Mucosa of descending colon (tissue), 3 donors: ENCODE measurements at regions not wholly inside any gene's neighbourhood (a gene's known extent, or its start where the extent isn't known, plus 50 kb on each side); places are given as distances from the start of the nearest gene placed in this dataset.
"Not testable (repeated sequence)": the region's sequence is repeated elsewhere in the genome, so short reads cannot be mapped to it uniquely, and the experiment has no call there.

Source experiments
- ATAC-seq: fragments of 200-7000 bp; cut with Tn5 transposase; one replicate; pipeline ENCODE4 v1.9.1; 2020; ENCODE audit warnings: mild to moderate bottlenecking, moderate library complexity
- DNase-seq, 3 donors: peaks; one replicate each; pipeline ENCODE4 v3.0.0-alpha.2; 2020
- H3K36me3 ChIP-seq: fragments of 200-600 bp; one replicate; pipeline ENCODE4 v1.8.0; 2021; ENCODE audit warnings: low read depth, mild to moderate bottlenecking
- H3K4me1 ChIP-seq: fragments of 200-600 bp; one replicate; pipeline ENCODE4 v1.8.0; 2021; ENCODE audit warnings: low read depth, mild to moderate bottlenecking
- H3K4me3 ChIP-seq: fragments of 200-600 bp; one replicate; pipeline ENCODE4 v1.8.0; 2021; ENCODE audit warnings: mild to moderate bottlenecking
- H3K9me3 ChIP-seq: fragments of 200-600 bp; one replicate; pipeline ENCODE4 v1.8.0; 2021; ENCODE audit warnings: mild to moderate bottlenecking
- CTCF ChIP-seq: fragments of 200-600 bp; IDR thresholded peaks from one replicate; pipeline ENCODE4 v1.8.0; 2022; ENCODE audit warnings: antibody characterized with exemption, mild to moderate bottlenecking
- intact Hi-C, 2 donors: fragments of 100-400 bp; cut with DNase I in 1 of 2; cut with micrococcal nuclease in 1 of 2; formaldehyde crosslinking; loops; one replicate each; pipeline versions ENCODE4 v1.11.0 to v1.11.1; 2022; cut with DNase I, micrococcal nuclease
- donor health status: DM: no; HTN: no; CAD: no; lungs with moderate emphysema.
- donor health status: DM: no; HTN: no; CAD: no.
- donor health status: DM: no; HTN: yes; CAD: no.

- no peak for TF ChIP-seq CTCF
- H3K36me3 ChIP-seq, result no peaks in the 10 kb centered on the region
- intact Hi-C loops, result loop anchor here in 1 of 2 donors (10.0 kb wide), 1 partner anchor 138 kb away; no protein-coding TSS in a partner anchor
Observed at GRCh38 chr5:15002791-15003190, 131.2 kb upstream of the ANKH start.

GRCh38 chr5:15002173-15002572, 130.6 kb upstream of the ANKH start:
- DNase-seq (no peak), ATAC-seq (no peak)
- intact Hi-C loops, result loop anchor here in 1 of 2 donors (10.0 kb wide), 1 partner anchor 137 kb away; no protein-coding TSS in a partner anchor
- Histone ChIP-seq H3K4me3 (no peak overlapping the region), H3K9me3 (no peaks in the 10 kb centered on the region), H3K36me3 (no peaks in the 10 kb centered on the region), H3K4me1 (no peaks in the 10 kb centered on the region)
- TF ChIP-seq CTCF, result no peak

More at GRCh38 chr5:15002791-15003190, 131.2 kb upstream of the ANKH start:
- H3K9me3 ChIP-seq, result no peaks in the 10 kb centered on the region
- ATAC-seq, result no peak
- peaks cover 2% of the 10 kb centered on the region for H3K4me1 ChIP-seq
- no peak overlapping the region for H3K4me3 ChIP-seq
- no peak for DNase-seq

GRCh38 chr5:15001517-15001916, 129.9 kb upstream of the ANKH start:
- no peaks in the 10 kb centered on the region for H3K9me3 ChIP-seq
- no peak for ATAC-seq

DNA sequence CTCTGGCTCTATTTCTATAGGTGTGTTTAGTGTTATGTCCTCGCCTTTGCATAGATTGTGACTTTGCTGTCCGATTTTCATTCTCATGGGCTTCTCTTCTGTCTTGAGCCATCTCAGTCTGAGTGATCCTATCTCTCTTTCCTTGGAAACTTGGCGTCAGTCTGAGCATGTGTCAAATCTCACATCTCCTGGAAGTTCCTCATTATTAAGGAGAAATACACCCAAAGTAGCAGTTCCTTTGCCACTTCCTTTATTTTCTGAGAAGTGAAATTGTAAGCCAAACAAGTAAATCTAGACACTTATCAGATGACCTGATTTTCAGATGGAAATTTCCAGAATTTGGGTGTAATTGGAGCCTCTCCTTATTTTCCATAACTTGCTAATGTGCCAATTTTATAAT, 126.9 kb upstream of the ANKH start:
- Histone ChIP-seq H3K36me3 (no peaks in the 10 kb centered on the region), H3K4me1 (no peaks in the 10 kb centered on the region), H3K9me3 (no peaks in the 10 kb centered on the region), H3K4me3 (no peak overlapping the region)
- intact Hi-C loops, result no loop called here
- no peak for DNase-seq
- no peak for TF ChIP-seq CTCF
- no peak for ATAC-seq

More at GRCh38 chr5:15001517-15001916, 129.9 kb upstream of the ANKH start:
- no peaks in the 10 kb centered on the region for H3K4me1 ChIP-seq
- TF ChIP-seq CTCF, result no peak
- H3K36me3 ChIP-seq, result no peaks in the 10 kb centered on the region
- no peak overlapping the region for H3K4me3 ChIP-seq
- intact Hi-C loops, result loop anchor here in 1 of 2 donors (10.0 kb wide), 1 partner anchor 137 kb away; no protein-coding TSS in a partner anchor
- DNase-seq, result no peak

DNA sequence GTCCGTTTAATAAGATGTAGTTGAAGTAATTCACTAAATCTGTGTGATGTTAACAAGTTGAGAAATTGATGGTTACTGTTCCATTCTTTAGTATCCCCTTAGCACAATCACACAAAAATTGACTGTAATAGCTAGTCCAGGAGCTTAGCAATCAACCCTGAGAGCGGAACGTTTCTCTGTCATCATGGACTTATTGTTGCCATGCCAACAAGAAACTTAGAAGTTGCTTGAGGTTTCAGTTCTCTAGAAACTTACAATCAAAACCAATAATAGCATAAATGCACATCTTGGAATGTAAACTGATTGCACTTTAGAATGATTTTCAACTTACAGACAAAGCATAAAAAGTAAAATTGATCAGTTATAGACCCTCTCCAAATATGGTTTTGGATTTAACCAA, 125.4 kb upstream of the ANKH start:
- no peaks in the 10 kb centered on the region for H3K4me1 ChIP-seq
- no peak overlapping the region for H3K4me3 ChIP-seq
- intact Hi-C loops, result no loop called here
- no peaks in the 10 kb centered on the region for H3K9me3 ChIP-seq
- no peak for ATAC-seq
- H3K36me3 ChIP-seq, result no peaks in the 10 kb centered on the region
- DNase-seq, result no peak
- no peak for TF ChIP-seq CTCF

DNA sequence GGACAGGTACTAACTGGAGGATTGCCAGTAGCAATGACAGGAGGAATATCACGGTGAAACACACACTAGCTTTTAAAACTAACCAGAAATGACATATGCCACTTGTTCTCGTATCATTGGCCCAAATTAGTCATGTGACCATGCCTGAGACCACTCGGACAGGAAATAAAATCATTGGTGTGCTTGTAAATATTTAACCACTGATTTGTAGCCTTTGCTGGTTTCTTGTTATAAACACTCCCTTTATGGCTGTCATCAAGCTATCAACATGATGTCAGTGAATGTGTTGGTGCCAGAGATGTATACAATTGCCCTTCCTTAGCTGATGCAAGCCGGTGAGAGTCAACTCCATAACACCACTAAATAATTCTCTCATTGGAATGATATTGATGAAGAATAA, 123.7 kb upstream of the ANKH start:
- intact Hi-C loops, result no loop called here
- no peak for TF ChIP-seq CTCF
- H3K36me3 ChIP-seq, result no peaks in the 10 kb centered on the region
- H3K9me3 ChIP-seq, result no peaks in the 10 kb centered on the region
- ATAC-seq (peak; percentile 96), DNase-seq (peak in 1 of 3 donors; percentile 73)
- no peaks in the 10 kb centered on the region for H3K4me1 ChIP-seq
- no peak overlapping the region for H3K4me3 ChIP-seq

DNA sequence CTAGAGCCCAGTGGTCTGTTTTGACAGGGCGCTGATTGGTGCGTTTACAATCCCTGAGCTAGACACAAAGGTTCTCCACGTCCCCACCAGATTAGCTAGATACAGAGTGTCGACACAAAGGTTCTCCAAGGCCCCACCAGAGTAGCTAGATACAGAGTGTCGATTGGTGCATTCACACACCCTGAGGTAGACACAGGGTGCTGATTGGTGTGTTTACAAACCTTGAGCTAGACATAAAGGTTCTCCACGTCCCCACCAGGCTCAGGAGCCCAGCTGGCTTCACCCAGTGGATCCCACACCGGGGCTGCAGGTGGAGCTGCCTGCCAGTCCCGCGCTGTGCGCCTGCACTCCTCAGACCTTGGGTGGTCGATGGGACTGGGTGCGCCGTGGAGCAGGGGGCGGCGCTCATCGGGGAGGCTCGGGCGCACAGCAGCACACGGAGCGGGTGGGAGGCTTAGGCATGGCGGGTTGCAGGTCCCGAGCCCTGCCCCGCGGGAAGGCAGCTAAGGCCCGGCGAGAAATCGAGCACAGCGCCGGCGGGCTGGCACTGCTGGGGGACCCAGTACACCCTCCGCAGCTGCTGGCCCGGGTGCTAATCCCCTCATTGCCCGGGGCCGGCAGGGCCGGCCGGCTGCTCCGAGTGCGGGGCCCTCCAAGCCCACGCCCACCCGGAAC, 122.0 kb upstream of the ANKH start:
- H3K9me3 ChIP-seq, intact Hi-C loops, H3K4me3 ChIP-seq, ATAC-seq, H3K36me3 ChIP-seq, H3K4me1 ChIP-seq: not testable (repeated sequence)
- DNase-seq, result peak in 1 of 3 donors; percentile 38

DNA sequence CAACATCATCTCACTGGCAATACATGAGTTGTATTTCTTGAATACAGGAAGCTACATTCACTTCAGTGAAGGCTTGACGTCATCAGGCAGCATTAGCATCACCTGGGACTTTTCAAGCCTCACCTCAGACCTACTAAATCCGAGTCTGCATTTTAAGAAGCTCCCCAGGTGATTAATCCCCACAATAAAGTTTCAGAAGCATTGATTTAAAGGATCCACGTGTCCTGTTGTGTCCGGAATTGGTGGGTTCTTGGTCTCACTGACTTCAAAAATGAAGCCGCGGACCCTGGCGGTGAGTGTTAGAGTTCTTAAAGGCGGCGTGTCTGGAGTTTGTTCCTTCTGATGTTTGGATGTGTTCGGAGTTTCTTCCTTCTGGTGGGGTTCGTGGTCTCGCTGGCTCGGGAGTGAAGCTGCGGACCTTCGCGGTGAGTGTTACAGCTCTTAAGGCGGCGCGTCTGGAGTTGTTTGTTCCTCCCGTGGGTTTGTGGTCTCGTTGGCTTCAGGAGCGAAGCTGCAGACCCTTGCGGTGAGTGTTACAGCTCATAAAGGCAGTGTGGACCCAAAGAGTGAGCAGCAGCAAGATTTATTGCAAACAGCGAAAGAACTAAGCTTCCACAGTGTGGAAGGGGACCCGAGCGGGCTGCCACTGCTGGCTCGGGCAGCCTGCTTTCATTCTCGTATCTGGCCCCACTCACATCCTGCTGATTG, 121.3 kb upstream of the ANKH start:
- H3K9me3 ChIP-seq, H3K36me3 ChIP-seq, H3K4me3 ChIP-seq, H3K4me1 ChIP-seq, intact Hi-C loops: not testable (repeated sequence)
- peak; percentile 39 for ATAC-seq
- peak in 2 of 3 donors; percentile 35 to 51 for DNase-seq
